Epithelial cell of proximal tubule (primary cell): ENCODE measurements at regions not wholly inside any gene's neighbourhood (a gene's known extent, or its start where the extent isn't known, plus 50 kb on each side); places are given as distances from the start of the nearest gene placed in this dataset.

Experiments
- DNase-seq: peaks from one replicate; pipeline ENCODE4 v3.0.0-alpha.2; 2011; ENCODE audit warnings: low read depth
- H3K4me3 ChIP-seq: 2 replicates; pipeline ENCODE4 v1.5.1; 2011; ENCODE audit warnings: low read depth, mild to moderate bottlenecking, low read length
- TF ChIP-seq, protein P1 (sequence below): conservative IDR thresholded peaks from 2 replicates; pipeline ENCODE4 v1.5.1; 2012; ENCODE audit warnings: low read depth, mild to moderate bottlenecking, low read length

GRCh38 chr2:188134241-188134640 lies 157.4 kb upstream of the GULP1 start:
- H3K4me3 ChIP-seq = no peak overlapping the region
- no peak for DNase-seq
- TF ChIP-seq, protein P1, sequence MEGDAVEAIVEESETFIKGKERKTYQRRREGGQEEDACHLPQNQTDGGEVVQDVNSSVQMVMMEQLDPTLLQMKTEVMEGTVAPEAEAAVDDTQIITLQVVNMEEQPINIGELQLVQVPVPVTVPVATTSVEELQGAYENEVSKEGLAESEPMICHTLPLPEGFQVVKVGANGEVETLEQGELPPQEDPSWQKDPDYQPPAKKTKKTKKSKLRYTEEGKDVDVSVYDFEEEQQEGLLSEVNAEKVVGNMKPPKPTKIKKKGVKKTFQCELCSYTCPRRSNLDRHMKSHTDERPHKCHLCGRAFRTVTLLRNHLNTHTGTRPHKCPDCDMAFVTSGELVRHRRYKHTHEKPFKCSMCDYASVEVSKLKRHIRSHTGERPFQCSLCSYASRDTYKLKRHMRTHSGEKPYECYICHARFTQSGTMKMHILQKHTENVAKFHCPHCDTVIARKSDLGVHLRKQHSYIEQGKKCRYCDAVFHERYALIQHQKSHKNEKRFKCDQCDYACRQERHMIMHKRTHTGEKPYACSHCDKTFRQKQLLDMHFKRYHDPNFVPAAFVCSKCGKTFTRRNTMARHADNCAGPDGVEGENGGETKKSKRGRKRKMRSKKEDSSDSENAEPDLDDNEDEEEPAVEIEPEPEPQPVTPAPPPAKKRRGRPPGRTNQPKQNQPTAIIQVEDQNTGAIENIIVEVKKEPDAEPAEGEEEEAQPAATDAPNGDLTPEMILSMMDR = no peak

DNA sequence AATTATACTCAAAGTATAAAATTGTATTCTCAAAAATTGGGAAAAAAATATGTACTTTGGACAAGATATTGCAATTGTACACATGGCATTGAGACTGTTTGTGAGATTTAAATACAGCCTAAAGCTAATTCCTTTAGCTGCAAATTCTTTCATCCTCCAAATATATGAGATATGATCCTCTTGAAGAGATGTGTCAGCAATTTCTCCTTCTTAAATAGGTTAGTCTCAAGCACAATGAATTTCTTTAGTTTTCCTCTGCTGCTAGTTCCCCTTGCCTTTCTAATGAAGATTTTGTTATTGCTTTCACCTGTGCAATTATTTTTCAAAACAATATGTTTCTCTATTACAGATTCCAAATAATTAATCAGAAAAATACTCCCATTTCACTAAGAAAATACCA lies 153.4 kb upstream of the GULP1 start:
- H3K4me3 ChIP-seq = no peak overlapping the region
- no peak for DNase-seq
- TF ChIP-seq, protein P1 = no peak

GRCh38 chr2:188142088-188142487 lies 149.6 kb upstream of the GULP1 start:
- DNase-seq = no peak
- TF ChIP-seq, protein P1 = no peak

GRCh38 chr2:188142636-188143295 lies 148.9 kb upstream of the GULP1 start:
- DNase-seq = no peak
- no peak overlapping the region for H3K4me3 ChIP-seq
- TF ChIP-seq, protein P1 = no peak

More at GRCh38 chr2:188142088-188142487, 149.6 kb upstream of the GULP1 start:
- no peak overlapping the region for H3K4me3 ChIP-seq

- DNase-seq = no peak
- no peak overlapping the region for H3K4me3 ChIP-seq
- TF ChIP-seq, protein P1 = no peak
Measured at GRCh38 chr2:188145885-188146284, 145.8 kb upstream of the GULP1 start.

- TF ChIP-seq, protein P1 = no peak
- DNase-seq = no peak
- no peak overlapping the region for H3K4me3 ChIP-seq
Measured at GRCh38 chr2:188146888-188147287, 144.8 kb upstream of the GULP1 start.

DNA sequence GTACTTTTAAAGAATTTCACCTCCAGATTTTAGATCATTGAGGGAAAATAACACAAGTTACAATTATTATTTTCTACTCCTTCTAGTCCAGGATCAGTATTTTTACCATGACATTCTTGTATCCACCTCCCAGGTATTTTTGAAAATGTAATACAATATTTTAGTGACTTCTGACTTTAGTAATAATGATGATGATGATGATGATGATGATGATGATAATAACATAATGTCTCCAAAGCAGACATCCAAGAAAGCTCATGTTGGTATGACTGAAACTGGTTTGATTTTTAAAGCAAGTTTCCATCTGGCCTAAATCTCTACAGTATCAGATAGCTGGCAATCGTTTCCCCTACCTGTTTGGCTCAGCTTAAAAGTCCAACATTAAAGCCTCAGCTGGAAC lies 140.0 kb upstream of the GULP1 start:
- no peak overlapping the region for H3K4me3 ChIP-seq
- no peak for DNase-seq
- TF ChIP-seq, protein P1 = no peak
